HCT116 (cell line): ENCODE measurements at regions not wholly inside any gene's neighbourhood (a gene's known extent, or its start where the extent isn't known, plus 50 kb on each side); places are given as distances from the start of the nearest gene placed in this dataset.

ENCODE experiments used
- CBX3 ChIP-seq: IDR thresholded peaks from 2 replicates; pipeline ENCODE4 v1.6.1; 2012; ENCODE audit warnings: low read depth
- ELF1 ChIP-seq: IDR thresholded peaks from 2 replicates; pipeline ENCODE4 v1.6.1; 2012; ENCODE audit warnings: low read depth, borderline replicate concordance
- EZH2 ChIP-seq: fragments of 200-600 bp; sonication (generic); IDR thresholded peaks from 2 replicates; pipeline ENCODE4 v1.6.1; 2017; ENCODE audit warnings: antibody characterized with exemption, mixed run types
- EZH2phosphoT487 ChIP-seq: fragments of 200-600 bp; IDR thresholded peaks from 2 replicates; pipeline ENCODE4 v1.6.1; 2018; ENCODE audit warnings: antibody characterized with exemption, borderline replicate concordance
- MAX ChIP-seq: IDR thresholded peaks from 2 replicates; pipeline ENCODE4 v1.6.1; 2012
- POLR2A ChIP-seq: IDR thresholded peaks from 2 replicates; pipeline ENCODE4 v1.7.0; 2011; ENCODE audit warnings: borderline replicate concordance; ENCODE audit not compliant: insufficient read depth, insufficient read length; ENCODE audit errors: extremely low read depth
- POLR2AphosphoS5 ChIP-seq: IDR thresholded peaks from 2 replicates; pipeline ENCODE4 v1.6.1; 2011; ENCODE audit warnings: mild to moderate bottlenecking, low read depth, low read length, moderate library complexity
- RAD21 ChIP-seq: IDR thresholded peaks from 2 replicates; pipeline ENCODE4 v1.6.1; 2012; ENCODE audit warnings: low read depth, mild to moderate bottlenecking
- REST ChIP-seq: IDR thresholded peaks from 2 replicates; pipeline ENCODE4 v1.6.1; 2012; ENCODE audit warnings: low read depth
- SRF ChIP-seq: IDR thresholded peaks from 2 replicates; pipeline ENCODE4 v1.6.1; 2012; ENCODE audit warnings: low read depth
- YY1 ChIP-seq: IDR thresholded peaks from 2 replicates; pipeline ENCODE4 v1.6.1; 2011; ENCODE audit warnings: low read length, low read depth, moderate library complexity, mild to moderate bottlenecking; ENCODE audit not compliant: insufficient replicate concordance; ENCODE audit errors: extremely low read depth
- TF ChIP-seq, protein P1 (sequence below), 3 experiments: fragments of 200-600 bp in 1 of 3; sonication (generic) in 1 of 3; IDR thresholded peaks in 2 of 3; conservative IDR thresholded peaks in 1 of 3; 2 replicates each; pipeline ENCODE4 v1.5.1; 2012 to 2017; ENCODE audit warnings: low read depth in 2 of 3, low read length in 2 of 3, antibody characterized with exemption in 1 of 3, borderline replicate concordance in 1 of 3, control low read depth in 1 of 3, mild to moderate bottlenecking in 1 of 3, mixed read lengths in 1 of 3, mixed run types in 1 of 3, moderate library complexity in 1 of 3; ENCODE audit not compliant: insufficient read depth in 1 of 3

DNA sequence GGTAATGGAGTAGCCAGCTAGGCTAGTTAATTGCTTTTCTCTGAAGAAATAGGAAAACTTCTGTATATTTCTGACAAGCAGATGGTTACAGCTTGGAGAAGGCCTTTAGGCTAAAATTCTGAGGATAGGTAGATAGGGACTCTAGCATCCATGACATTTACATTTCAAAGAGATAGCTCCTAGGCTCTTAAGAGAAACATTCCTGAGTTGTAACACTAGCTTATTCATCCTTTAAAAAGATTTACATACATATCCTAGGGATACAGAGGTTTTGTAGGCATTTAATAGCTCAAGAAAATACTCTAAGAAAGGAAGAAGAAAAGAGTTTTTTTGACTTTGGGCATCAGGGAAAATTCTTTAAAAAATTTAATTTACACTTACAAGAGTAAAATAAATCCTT, 130.9 kb upstream of the CCDC179 start:
- no peak for TF ChIP-seq CBX3
- TF ChIP-seq, protein P1, sequence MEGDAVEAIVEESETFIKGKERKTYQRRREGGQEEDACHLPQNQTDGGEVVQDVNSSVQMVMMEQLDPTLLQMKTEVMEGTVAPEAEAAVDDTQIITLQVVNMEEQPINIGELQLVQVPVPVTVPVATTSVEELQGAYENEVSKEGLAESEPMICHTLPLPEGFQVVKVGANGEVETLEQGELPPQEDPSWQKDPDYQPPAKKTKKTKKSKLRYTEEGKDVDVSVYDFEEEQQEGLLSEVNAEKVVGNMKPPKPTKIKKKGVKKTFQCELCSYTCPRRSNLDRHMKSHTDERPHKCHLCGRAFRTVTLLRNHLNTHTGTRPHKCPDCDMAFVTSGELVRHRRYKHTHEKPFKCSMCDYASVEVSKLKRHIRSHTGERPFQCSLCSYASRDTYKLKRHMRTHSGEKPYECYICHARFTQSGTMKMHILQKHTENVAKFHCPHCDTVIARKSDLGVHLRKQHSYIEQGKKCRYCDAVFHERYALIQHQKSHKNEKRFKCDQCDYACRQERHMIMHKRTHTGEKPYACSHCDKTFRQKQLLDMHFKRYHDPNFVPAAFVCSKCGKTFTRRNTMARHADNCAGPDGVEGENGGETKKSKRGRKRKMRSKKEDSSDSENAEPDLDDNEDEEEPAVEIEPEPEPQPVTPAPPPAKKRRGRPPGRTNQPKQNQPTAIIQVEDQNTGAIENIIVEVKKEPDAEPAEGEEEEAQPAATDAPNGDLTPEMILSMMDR (IDR thresholded peaks at IDR 0.05 in 2 of 3, conservative IDR thresholded peaks at IDR 0.05 in 1 of 3; ENCODE audit: borderline replicate concordance in 1 of 3, insufficient read depth in 1 of 3, low read depth in 2 of 3, low read length in 2 of 3): no peak
- TF ChIP-seq POLR2AphosphoS5: no peak
- TF ChIP-seq RAD21: no peak
- no peak for TF ChIP-seq REST
- TF ChIP-seq ELF1: no peak
- TF ChIP-seq EZH2phosphoT487: no peak
- no peak for TF ChIP-seq YY1
- TF ChIP-seq MAX: no peak
- TF ChIP-seq EZH2: no peak
- TF ChIP-seq SRF: no peak
- TF ChIP-seq POLR2A: no peak
